ENCODE measurements at regions not wholly inside any gene's neighbourhood (a gene's known extent, or its start where the extent isn't known, plus 50 kb on each side); places are given as distances from the start of the nearest gene placed in this dataset.

DNA sequence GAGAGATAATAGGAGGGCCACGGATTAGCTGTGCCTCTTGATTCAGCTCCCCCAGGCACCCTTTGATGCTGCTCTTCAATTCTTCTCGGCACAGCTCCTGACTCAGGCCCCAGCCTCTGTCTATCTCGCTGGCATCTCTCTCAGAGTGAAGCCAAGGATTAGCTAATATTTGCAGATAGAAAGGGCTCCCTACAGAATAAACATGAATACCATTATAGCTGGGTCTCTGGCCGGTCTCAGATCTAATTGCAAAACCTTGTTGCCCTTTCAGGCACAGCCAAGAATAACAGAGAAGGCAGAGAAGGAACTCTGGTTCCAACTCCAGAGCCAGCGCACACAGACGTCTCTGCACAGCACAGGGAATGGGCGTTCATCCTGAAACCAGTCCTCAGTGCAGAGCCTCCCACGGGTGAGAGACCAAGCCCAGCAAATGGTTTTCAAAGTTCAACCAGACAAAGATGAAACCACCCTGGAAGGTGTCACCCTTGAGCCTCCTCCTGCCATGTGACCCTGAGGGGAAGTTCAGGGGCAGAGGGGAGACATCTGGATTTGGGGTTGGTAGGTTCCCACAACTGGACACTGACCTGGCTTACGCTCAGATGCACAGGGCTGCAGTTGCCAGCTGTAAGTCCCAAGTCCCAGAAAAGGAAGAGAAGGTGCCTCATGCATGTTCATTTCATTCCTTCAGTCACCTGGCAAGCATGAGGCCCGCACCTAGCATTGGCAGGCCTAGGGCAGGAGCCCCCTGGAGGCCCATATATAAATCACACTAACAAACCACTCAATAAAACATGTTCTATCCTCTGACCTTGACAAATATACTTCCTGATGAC lies 394.0 kb downstream of the NPHP4 start:
- Histone ChIP-seq H3K4me1 (ENCODE audit: control insufficient read depth, extremely low read depth, insufficient read depth, low read length) (no peaks in the 10 kb centered on the region), H3K27ac (ENCODE audit: insufficient read depth, low read length) (no peak overlapping the region), H3K4me3 (replicated peaks in 1 of 4; ENCODE audit: control extremely low read depth in 1 of 4, insufficient read depth in 1 of 4, low read depth in 3 of 4, low read length in 4 of 4) (no peak overlapping the region), H3K79me2 (ENCODE audit: control insufficient read depth, insufficient read depth, low read length) (no peaks in the 10 kb centered on the region), H4K20me1 (ENCODE audit: control insufficient read depth, extremely low read depth, insufficient read depth, low read length) (no peaks in the 10 kb centered on the region), H3K27me3 (ENCODE audit: control insufficient read depth, insufficient read depth, low read length) (no peaks in the 10 kb centered on the region), H3K9me3 (ENCODE audit: control insufficient read depth, insufficient read depth, low read depth, low read length) (no peaks in the 10 kb centered on the region), H2AFZ (ENCODE audit: low read length) (no peak overlapping the region), H3K9ac (ENCODE audit: insufficient read depth, low read length) (no peak overlapping the region), H3K36me3 (ENCODE audit: control insufficient read depth, insufficient read depth, low read length) (no peaks in the 10 kb centered on the region), H3K4me2 (ENCODE audit: extremely low read depth, insufficient read depth, low read length) (no peak overlapping the region)
- TF ChIP-seq, protein P1, sequence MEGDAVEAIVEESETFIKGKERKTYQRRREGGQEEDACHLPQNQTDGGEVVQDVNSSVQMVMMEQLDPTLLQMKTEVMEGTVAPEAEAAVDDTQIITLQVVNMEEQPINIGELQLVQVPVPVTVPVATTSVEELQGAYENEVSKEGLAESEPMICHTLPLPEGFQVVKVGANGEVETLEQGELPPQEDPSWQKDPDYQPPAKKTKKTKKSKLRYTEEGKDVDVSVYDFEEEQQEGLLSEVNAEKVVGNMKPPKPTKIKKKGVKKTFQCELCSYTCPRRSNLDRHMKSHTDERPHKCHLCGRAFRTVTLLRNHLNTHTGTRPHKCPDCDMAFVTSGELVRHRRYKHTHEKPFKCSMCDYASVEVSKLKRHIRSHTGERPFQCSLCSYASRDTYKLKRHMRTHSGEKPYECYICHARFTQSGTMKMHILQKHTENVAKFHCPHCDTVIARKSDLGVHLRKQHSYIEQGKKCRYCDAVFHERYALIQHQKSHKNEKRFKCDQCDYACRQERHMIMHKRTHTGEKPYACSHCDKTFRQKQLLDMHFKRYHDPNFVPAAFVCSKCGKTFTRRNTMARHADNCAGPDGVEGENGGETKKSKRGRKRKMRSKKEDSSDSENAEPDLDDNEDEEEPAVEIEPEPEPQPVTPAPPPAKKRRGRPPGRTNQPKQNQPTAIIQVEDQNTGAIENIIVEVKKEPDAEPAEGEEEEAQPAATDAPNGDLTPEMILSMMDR (conservative IDR thresholded peaks at IDR 0.05 in 1 of 2, IDR thresholded peaks at IDR 0.05 in 1 of 2; ENCODE audit: low read depth in 1 of 2, low read length in 2 of 2): no peak
- TF ChIP-seq EZH2 (IDR thresholded peaks at IDR 0.05; ENCODE audit: low read length, missing control alignments): no peak
- no peak for DNase-seq (ENCODE audit: low read depth in 2 of 2)

DNA sequence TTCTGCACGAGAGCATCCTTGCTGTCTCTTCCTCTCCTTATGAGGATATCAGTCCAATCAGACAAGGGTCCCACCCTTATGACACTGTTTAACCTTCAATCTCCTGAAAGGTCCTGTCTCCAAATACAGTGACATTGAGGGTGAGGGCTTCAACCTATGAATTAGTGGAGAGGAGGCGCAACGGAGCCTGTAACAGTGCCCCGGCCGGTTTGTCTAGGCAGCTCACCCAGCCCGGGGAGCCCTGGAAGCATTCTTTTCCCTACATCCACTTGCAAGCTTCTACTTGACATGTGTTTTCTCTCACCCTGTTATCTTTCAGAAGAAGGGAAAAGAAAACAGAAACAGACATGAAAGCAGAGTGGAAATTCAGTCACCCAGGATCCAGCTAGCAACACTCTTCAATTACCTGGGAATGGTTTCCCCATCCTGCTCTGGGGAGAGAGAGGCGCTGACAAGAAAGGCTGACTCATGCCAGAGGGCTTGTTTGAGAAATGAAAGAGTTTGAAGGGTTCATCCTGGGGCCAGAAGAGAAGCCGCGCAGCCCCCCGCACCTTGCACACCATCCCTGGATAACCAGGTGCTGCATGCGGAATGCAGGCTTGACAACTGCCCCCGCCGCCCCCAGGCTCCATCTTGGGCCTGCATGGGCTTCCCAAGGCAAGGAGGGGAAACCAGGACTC lies 394.9 kb downstream of the NPHP4 start:
- TF ChIP-seq EZH2 (IDR thresholded peaks at IDR 0.05; ENCODE audit: low read length, missing control alignments): no peak
- TF ChIP-seq, protein P1 (conservative IDR thresholded peaks at IDR 0.05 in 1 of 2, IDR thresholded peaks at IDR 0.05 in 1 of 2; ENCODE audit: low read depth in 1 of 2, low read length in 2 of 2): no peak
- H3K4me1 ChIP-seq (ENCODE audit: control insufficient read depth, extremely low read depth, insufficient read depth, low read length): no peaks in the 10 kb centered on the region
- no peaks in the 10 kb centered on the region for H3K36me3 ChIP-seq (ENCODE audit: control insufficient read depth, insufficient read depth, low read length)
- no peaks in the 10 kb centered on the region for H4K20me1 ChIP-seq (ENCODE audit: control insufficient read depth, extremely low read depth, insufficient read depth, low read length)
- no peaks in the 10 kb centered on the region for H3K79me2 ChIP-seq (ENCODE audit: control insufficient read depth, insufficient read depth, low read length)
- H3K4me2 ChIP-seq (ENCODE audit: extremely low read depth, insufficient read depth, low read length): no peak overlapping the region
- no peak overlapping the region for H3K9ac ChIP-seq (ENCODE audit: insufficient read depth, low read length)
- H3K27ac ChIP-seq (ENCODE audit: insufficient read depth, low read length): no peak overlapping the region
- no peak overlapping the region for H3K4me3 ChIP-seq (replicated peaks in 1 of 4; ENCODE audit: control extremely low read depth in 1 of 4, insufficient read depth in 1 of 4, low read depth in 3 of 4, low read length in 4 of 4)
- no peaks in the 10 kb centered on the region for H3K27me3 ChIP-seq (ENCODE audit: control insufficient read depth, insufficient read depth, low read length)
- DNase-seq (ENCODE audit: low read depth in 2 of 2): no peak
- no peak overlapping the region for H2AFZ ChIP-seq (ENCODE audit: low read length)
- H3K9me3 ChIP-seq (ENCODE audit: control insufficient read depth, insufficient read depth, low read depth, low read length): no peaks in the 10 kb centered on the region

DNA sequence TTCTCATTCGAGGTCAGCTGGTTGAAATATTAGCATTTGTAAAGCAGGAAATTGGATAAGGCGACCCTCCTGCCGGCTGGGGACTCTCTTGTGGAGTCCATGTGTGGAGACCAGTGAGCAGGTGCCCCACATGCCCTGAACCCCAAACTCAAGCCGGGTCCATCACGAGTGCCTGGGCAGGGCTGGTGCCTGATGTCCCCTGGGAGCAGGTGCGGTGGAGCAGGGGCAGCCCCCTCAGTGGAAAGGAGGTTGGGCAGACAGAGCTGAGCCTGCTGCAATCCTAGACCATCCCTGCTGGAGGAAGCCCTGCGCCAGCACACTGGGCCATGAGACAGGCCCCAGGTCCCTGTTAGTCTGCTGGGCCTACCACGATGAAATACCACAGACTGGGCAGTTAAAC lies 395.6 kb downstream of the NPHP4 start:
- no peak for TF ChIP-seq EZH2 (IDR thresholded peaks at IDR 0.05; ENCODE audit: low read length, missing control alignments)
- TF ChIP-seq, protein P1 (conservative IDR thresholded peaks at IDR 0.05 in 1 of 2, IDR thresholded peaks at IDR 0.05 in 1 of 2; ENCODE audit: low read depth in 1 of 2, low read length in 2 of 2): no peak
- no peak overlapping the region for H2AFZ ChIP-seq (ENCODE audit: low read length)
- no peak overlapping the region for H3K9ac ChIP-seq (ENCODE audit: insufficient read depth, low read length)
- no peak overlapping the region for H3K27ac ChIP-seq (ENCODE audit: insufficient read depth, low read length)
- H4K20me1 ChIP-seq (ENCODE audit: control insufficient read depth, extremely low read depth, insufficient read depth, low read length): no peaks in the 10 kb centered on the region
- no peak overlapping the region for H3K4me2 ChIP-seq (ENCODE audit: extremely low read depth, insufficient read depth, low read length)
- no peaks in the 10 kb centered on the region for H3K4me1 ChIP-seq (ENCODE audit: control insufficient read depth, extremely low read depth, insufficient read depth, low read length)
- no peak overlapping the region for H3K4me3 ChIP-seq (replicated peaks in 1 of 4; ENCODE audit: control extremely low read depth in 1 of 4, insufficient read depth in 1 of 4, low read depth in 3 of 4, low read length in 4 of 4)
- H3K9me3 ChIP-seq (ENCODE audit: control insufficient read depth, insufficient read depth, low read depth, low read length): no peaks in the 10 kb centered on the region
- no peaks in the 10 kb centered on the region for H3K27me3 ChIP-seq (ENCODE audit: control insufficient read depth, insufficient read depth, low read length)
- no peaks in the 10 kb centered on the region for H3K36me3 ChIP-seq (ENCODE audit: control insufficient read depth, insufficient read depth, low read length)
- DNase-seq (ENCODE audit: low read depth in 2 of 2): no peak
- H3K79me2 ChIP-seq (ENCODE audit: control insufficient read depth, insufficient read depth, low read length): no peaks in the 10 kb centered on the region

Data from fibroblast of lung (primary cell).